Endothelial cell of umbilical vein (primary cell): ENCODE measurements at regions not wholly inside any gene's neighbourhood (a gene's known extent, or its start where the extent isn't known, plus 50 kb on each side); places are given as distances from the start of the nearest gene placed in this dataset.

Experiments
- BruUV-seq: library from RNA; stranded (reverse); fragments of 400-500 nt; replicated peaks from 2 replicates; lab custom pipeline; 2021; lab: Mats Ljungman, UMichigan
- CTCF ChIA-PET: fragments of 300-600, 350-600 bp; sonication (Branson Sonifier 250); formaldehyde crosslinking; loops from one replicate; lab custom pipeline; 2021; ENCODE audit warnings: antibody characterized with exemption, inconsistent platforms; lab: Charles Lee
- POLR2A ChIA-PET: fragments of 300-600, 350-600 bp; sonication (Branson Sonifier 250); formaldehyde crosslinking; loops from one replicate; lab custom pipeline; 2021; ENCODE audit warnings: antibody characterized with exemption, inconsistent platforms; lab: Charles Lee
- DNase-seq: peaks from one replicate; pipeline ENCODE4 v3.0.0-alpha.2; 2011; ENCODE audit warnings: low read depth, low spot score
- FAIRE-seq: peaks from 2 replicates; lab custom pipeline; 2011; peaks lifted over from hg19 to GRCh38; lab: Jason Lieb, UNC
- H2AFZ ChIP-seq: 2 replicates; pipeline ENCODE4 v1.6.0; 2012; ENCODE audit warnings: low read depth, low read length, control low read depth, inconsistent platforms
- H3K27ac ChIP-seq: 2 replicates; pipeline ENCODE4 v1.5.1; 2011; ENCODE audit warnings: low read depth, mild to moderate bottlenecking, control low read depth, low read length, moderate library complexity; ENCODE audit not compliant: insufficient read depth
- H3K27me3 ChIP-seq, 2 experiments: 2 replicates each; pipeline versions ENCODE4 v1.6.0 to v1.6.1; 2011; ENCODE audit warnings: low read length in 2 of 2, mixed read lengths in 1 of 2; ENCODE audit not compliant: control insufficient read depth in 2 of 2, insufficient read depth in 2 of 2
- H3K36me3 ChIP-seq, 2 experiments: 2 replicates in 1 of 2; 3 replicates in 1 of 2; pipeline ENCODE4 v1.5.1; 2011; ENCODE audit warnings: low read length in 2 of 2, mild to moderate bottlenecking in 1 of 2, moderate library complexity in 1 of 2; ENCODE audit not compliant: control insufficient read depth in 2 of 2, insufficient read depth in 2 of 2; ENCODE audit errors: extremely low read depth in 1 of 2
- H3K4me1 ChIP-seq: 3 replicates; pipeline ENCODE4 v1.5.1; 2011; ENCODE audit warnings: mild to moderate bottlenecking, low read length; ENCODE audit not compliant: control insufficient read depth, insufficient read depth; ENCODE audit errors: extremely low read depth
- H3K4me2 ChIP-seq: 2 replicates; pipeline ENCODE4 v1.6.1; 2011; ENCODE audit warnings: low read length, control low read depth, mixed read lengths; ENCODE audit not compliant: insufficient read depth
- H3K4me3 ChIP-seq, 3 experiments: fragments of 200-600 bp in 1 of 3; sonication (generic), shearing (Covaris generic) in 1 of 3; replicated peaks in 1 of 3; 2 replicates each; pipeline ENCODE4 v1.5.1; 2011 to 2016; ENCODE audit warnings: control low read depth in 3 of 3, low read length in 3 of 3, mild to moderate bottlenecking in 2 of 3, inconsistent platforms in 1 of 3, low read depth in 1 of 3, moderate library complexity in 1 of 3; ENCODE audit not compliant: insufficient read depth in 1 of 3
- H3K79me2 ChIP-seq: 2 replicates; pipeline ENCODE4 v1.6.0; 2012; ENCODE audit warnings: low read length, inconsistent platforms; ENCODE audit not compliant: control insufficient read depth, insufficient read depth
- H3K9ac ChIP-seq: replicated peaks from 2 replicates; pipeline ENCODE3; 2011; ENCODE audit warnings: low read length, control low read depth; ENCODE audit not compliant: insufficient read depth; ENCODE audit errors: extremely low read depth
- H3K9me1 ChIP-seq: replicated peaks from 3 replicates; pipeline ENCODE4 v1.6.0; 2011; ENCODE audit warnings: mild to moderate bottlenecking, low read length; ENCODE audit not compliant: control insufficient read depth, insufficient read depth; ENCODE audit errors: extremely low read depth
- H3K9me3 ChIP-seq: replicated peaks from 2 replicates; pipeline ENCODE4 v1.5.1; 2012; ENCODE audit warnings: low read length, inconsistent platforms; ENCODE audit not compliant: control insufficient read depth, insufficient read depth
- H4K20me1 ChIP-seq: replicated peaks from 2 replicates; pipeline ENCODE3; 2011; ENCODE audit warnings: mild to moderate bottlenecking, low read length; ENCODE audit not compliant: control insufficient read depth, insufficient read depth; ENCODE audit errors: extremely low read depth
- EZH2 ChIP-seq: IDR thresholded peaks from 2 replicates; pipeline ENCODE4 v1.6.1; 2012; ENCODE audit warnings: borderline replicate concordance, low read depth, mild to moderate bottlenecking, moderate library complexity, low read length, inconsistent platforms; ENCODE audit not compliant: severe bottlenecking
- FOS ChIP-seq: IDR thresholded peaks from 2 replicates; pipeline ENCODE4 v1.6.1; 2011; ENCODE audit warnings: mild to moderate bottlenecking, low read length, moderate library complexity, borderline replicate concordance; ENCODE audit not compliant: insufficient read depth
- GATA2 ChIP-seq: IDR thresholded peaks from 2 replicates; pipeline ENCODE4 v1.7.0; 2011; ENCODE audit warnings: low read depth, mild to moderate bottlenecking, moderate library complexity, mixed read lengths, low read length; ENCODE audit not compliant: insufficient read length, insufficient read depth
- JUN ChIP-seq: IDR thresholded peaks from 2 replicates; pipeline ENCODE4 v1.6.1; 2011; ENCODE audit warnings: borderline replicate concordance, low read depth; ENCODE audit not compliant: insufficient read length, insufficient read depth
- MYC ChIP-seq: IDR thresholded peaks from one replicate; pipeline ENCODE4 v1.6.1; 2011; ENCODE audit warnings: mild to moderate bottlenecking, low read depth, low read length
- POLR2A ChIP-seq: IDR thresholded peaks from 2 replicates; pipeline ENCODE4 v1.6.1; 2012; ENCODE audit warnings: low read depth, mild to moderate bottlenecking, control low read depth, low read length
- POLR2AphosphoS5 ChIP-seq: IDR thresholded peaks from 2 replicates; pipeline ENCODE4 v1.6.1; 2012; ENCODE audit warnings: low read depth, mild to moderate bottlenecking, control low read depth, low read length, moderate library complexity; ENCODE audit not compliant: insufficient read depth
- dilution Hi-C: fragments of 300-500 bp; cut with MboI; formaldehyde crosslinking; loops from one replicate; pipeline ENCODE4 v1.15.0; 2019; ENCODE audit warnings: low sequenced_read_pairs; ENCODE audit not compliant: extremely low pct_ligation_motif_present
- intact Hi-C: fragments of 100-400 bp; cut with micrococcal nuclease; formaldehyde crosslinking; loops from one replicate; pipeline ENCODE4 v1.10.0; 2022
- TF ChIP-seq, protein P1 (sequence below): IDR thresholded peaks from 2 replicates; pipeline ENCODE4 v1.6.1; 2011; ENCODE audit not compliant: insufficient read depth, insufficient read length
- TF ChIP-seq, protein P2 (sequence below), 2 donors: IDR thresholded peaks; 1 replicate in 1 of 2; 2 replicates in 1 of 2; pipeline ENCODE4 v1.5.1; 2011; ENCODE audit warnings: low read length in 2 of 2, mild to moderate bottlenecking in 2 of 2, moderate library complexity in 2 of 2, control low read depth in 1 of 2, inconsistent platforms in 1 of 2, low read depth in 1 of 2; ENCODE audit not compliant: insufficient read depth in 1 of 2; ENCODE audit errors: extremely low read depth in 1 of 2

DNA sequence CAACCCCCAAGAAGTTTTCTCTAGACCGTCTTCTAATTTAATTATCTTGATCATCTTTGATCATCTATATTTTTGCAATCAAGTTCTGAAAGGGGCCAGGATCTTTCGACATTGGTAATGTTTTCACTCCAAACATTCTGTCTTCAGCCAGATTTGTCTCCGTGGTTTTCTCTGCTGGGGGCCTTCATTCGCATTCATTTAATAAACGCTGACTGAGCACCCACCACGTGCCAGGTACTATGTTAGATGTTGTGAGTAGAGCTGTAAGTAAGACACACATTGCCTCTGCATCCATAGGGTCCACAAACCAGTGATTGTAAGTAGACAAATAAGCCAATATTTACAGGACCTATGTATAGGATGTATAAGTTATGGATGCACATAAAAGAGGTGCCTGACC is 134.5 kb upstream of the MROH9 start:
- BruUV-seq = no TSS peak
- no peak overlapping the region for H2AFZ ChIP-seq
- H3K27ac ChIP-seq = no peak overlapping the region
- dilution Hi-C loops = no loop called here
- no peaks in the 10 kb centered on the region for H3K27me3 ChIP-seq
- CTCF ChIA-PET = no interaction called here
- no peaks in the 10 kb centered on the region for H3K4me1 ChIP-seq
- no peaks in the 10 kb centered on the region for H3K79me2 ChIP-seq
- no peak for DNase-seq
- no peak overlapping the region for H3K9ac ChIP-seq
- POLR2A ChIA-PET = no interaction called here
- TF ChIP-seq EZH2 = no peak
- TF ChIP-seq, protein P1, sequence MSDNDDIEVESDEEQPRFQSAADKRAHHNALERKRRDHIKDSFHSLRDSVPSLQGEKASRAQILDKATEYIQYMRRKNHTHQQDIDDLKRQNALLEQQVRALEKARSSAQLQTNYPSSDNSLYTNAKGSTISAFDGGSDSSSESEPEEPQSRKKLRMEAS = no peak
- no peak for TF ChIP-seq JUN
- no peak for TF ChIP-seq POLR2AphosphoS5
- TF ChIP-seq POLR2A = no peak
- no peaks in the 10 kb centered on the region for H3K9me3 ChIP-seq
- no peaks in the 10 kb centered on the region for H4K20me1 ChIP-seq
- no peaks in the 10 kb centered on the region for H3K36me3 ChIP-seq
- H3K9me1 ChIP-seq = no peaks in the 10 kb centered on the region
- H3K4me2 ChIP-seq = no peak overlapping the region
- H3K4me3 ChIP-seq = no peak overlapping the region
- FAIRE-seq = no peak
- intact Hi-C loops = no loop called here

DNA sequence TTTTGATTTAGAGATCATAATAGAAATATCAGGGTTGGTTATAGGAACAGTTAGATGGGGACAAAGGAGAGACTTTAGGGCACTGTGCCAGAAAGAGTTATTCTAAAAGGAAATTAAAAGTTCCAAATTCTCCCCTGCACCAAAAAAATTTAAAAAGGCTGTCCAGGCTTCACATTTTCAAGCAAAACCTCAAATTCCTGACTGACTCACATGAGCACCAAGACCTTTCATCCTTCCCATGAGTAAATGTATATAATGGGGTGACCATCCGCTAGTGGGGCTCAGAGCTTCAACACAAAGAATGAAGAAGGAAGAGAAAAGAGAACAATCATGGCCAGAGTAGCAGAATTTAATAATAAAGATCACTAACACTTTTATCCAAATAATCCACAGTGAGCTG is 131.6 kb upstream of the MROH9 start:
- Histone ChIP-seq H4K20me1 (no peaks in the 10 kb centered on the region), H3K4me3 (no peak overlapping the region), H3K9ac (no peak overlapping the region), H3K79me2 (no peaks in the 10 kb centered on the region), H3K9me3 (no peaks in the 10 kb centered on the region), H3K4me2 (no peak overlapping the region), H2AFZ (no peak overlapping the region), H3K27me3 (no peaks in the 10 kb centered on the region), H3K36me3 (no peaks in the 10 kb centered on the region), H3K27ac (no peak overlapping the region), H3K9me1 (no peaks in the 10 kb centered on the region), H3K4me1 (no peaks in the 10 kb centered on the region)
- BruUV-seq = no TSS peak
- FAIRE-seq = no peak
- POLR2A ChIA-PET = no interaction called here
- no peak for TF ChIP-seq GATA2
- TF ChIP-seq POLR2A = no peak
- TF ChIP-seq JUN = no peak
- no peak for TF ChIP-seq FOS
- TF ChIP-seq MYC = no peak
- TF ChIP-seq EZH2 = no peak
- TF ChIP-seq, protein P1 = no peak
- TF ChIP-seq POLR2AphosphoS5 = no peak
- TF ChIP-seq, protein P2, sequence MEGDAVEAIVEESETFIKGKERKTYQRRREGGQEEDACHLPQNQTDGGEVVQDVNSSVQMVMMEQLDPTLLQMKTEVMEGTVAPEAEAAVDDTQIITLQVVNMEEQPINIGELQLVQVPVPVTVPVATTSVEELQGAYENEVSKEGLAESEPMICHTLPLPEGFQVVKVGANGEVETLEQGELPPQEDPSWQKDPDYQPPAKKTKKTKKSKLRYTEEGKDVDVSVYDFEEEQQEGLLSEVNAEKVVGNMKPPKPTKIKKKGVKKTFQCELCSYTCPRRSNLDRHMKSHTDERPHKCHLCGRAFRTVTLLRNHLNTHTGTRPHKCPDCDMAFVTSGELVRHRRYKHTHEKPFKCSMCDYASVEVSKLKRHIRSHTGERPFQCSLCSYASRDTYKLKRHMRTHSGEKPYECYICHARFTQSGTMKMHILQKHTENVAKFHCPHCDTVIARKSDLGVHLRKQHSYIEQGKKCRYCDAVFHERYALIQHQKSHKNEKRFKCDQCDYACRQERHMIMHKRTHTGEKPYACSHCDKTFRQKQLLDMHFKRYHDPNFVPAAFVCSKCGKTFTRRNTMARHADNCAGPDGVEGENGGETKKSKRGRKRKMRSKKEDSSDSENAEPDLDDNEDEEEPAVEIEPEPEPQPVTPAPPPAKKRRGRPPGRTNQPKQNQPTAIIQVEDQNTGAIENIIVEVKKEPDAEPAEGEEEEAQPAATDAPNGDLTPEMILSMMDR (IDR thresholded peaks at IDR 0.05; ENCODE audit: extremely low read depth in 1 of 2, insufficient read depth in 1 of 2, low read depth in 1 of 2, low read length in 2 of 2) = no peak
- CTCF ChIA-PET = no interaction called here
- no peak for DNase-seq
- intact Hi-C loops = no loop called here
- dilution Hi-C loops = no loop called here
